ENCODE measurements at regions not wholly inside any gene's neighbourhood (a gene's known extent, or its start where the extent isn't known, plus 50 kb on each side); places are given as distances from the start of the nearest gene placed in this dataset.

DNA sequence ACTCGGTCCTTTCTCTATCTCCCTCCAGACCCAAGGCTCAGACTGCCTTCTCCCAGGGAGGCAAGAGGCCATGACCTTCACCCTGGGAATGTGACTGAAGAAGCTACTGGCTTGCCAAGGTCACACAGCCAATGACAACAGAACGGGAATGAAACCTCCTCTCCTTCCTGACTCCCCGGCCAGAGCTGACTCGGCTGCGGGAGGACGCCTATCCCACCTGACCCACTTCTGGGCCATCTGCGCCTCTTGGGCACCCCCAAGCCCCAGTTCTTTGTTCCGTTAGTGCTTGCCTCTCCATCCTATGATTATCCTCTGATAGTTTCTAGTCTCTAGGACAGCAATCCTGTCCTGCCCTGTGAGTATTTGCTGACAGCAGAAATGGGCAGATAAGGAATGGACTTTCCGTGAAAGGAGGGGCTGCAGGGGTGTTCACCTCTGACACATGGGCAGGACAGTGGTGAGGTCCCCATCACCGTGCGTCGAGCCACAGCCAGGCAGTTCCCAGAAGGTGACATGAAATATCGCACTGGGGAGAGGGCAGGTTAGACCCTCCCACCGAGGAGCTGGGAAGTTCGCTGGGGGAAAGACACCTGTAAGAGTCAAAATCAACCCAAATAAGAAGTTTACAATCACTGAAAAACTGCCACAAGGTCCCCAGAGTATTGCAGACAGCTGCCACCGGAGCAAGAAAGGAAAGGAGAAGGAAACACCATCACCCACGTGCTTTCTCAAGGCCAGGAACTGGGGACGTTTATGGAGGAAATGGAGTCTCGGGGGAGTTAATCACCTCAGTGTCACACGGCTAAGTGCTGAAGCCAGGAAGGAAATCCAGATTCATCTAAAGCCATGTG lies 63.0 kb downstream of the INSIG1 start:
- Histone ChIP-seq H3K36me3 (ENCODE audit: control insufficient read depth in 1 of 2, insufficient read depth in 2 of 2, low read length in 2 of 2) (no peaks in the 10 kb centered on the region), H3K4me3 (ENCODE audit: low read depth in 1 of 2, low read length in 2 of 2) (no peak overlapping the region), H3K9me3 (ENCODE audit: control insufficient read depth in 1 of 2, low read length in 2 of 2) (no peaks in the 10 kb centered on the region), H3K27ac (ENCODE audit: low read length) (no peak overlapping the region), H3K4me1 (ENCODE audit: control insufficient read depth in 1 of 2, insufficient read depth in 2 of 2, low read length in 2 of 2) (no peaks in the 10 kb centered on the region), H3K27me3 (ENCODE audit: low read depth, low read length) (peaks cover 13% of the 10 kb centered on the region)

DNA sequence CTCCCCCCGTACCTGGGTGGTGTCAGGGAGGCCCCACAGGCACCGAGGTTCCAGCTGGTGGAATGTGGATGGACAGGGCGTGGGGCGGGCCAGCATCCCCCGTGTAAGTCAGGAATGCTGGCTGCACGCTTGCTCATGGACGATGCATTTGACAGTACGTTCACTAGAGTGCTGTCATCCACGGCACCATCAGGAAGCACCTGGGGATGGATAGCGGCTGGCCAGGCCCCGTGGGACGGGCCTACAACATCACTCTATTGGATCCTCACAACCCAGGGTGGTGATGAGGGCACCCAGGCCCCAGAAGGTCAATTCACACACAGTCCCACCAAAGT lies 63.6 kb downstream of the INSIG1 start:
- no peaks in the 10 kb centered on the region for H3K36me3 ChIP-seq (ENCODE audit: control insufficient read depth in 1 of 2, insufficient read depth in 2 of 2, low read length in 2 of 2)
- no peak overlapping the region for H3K4me3 ChIP-seq (ENCODE audit: low read depth in 1 of 2, low read length in 2 of 2)
- H3K27me3 ChIP-seq (ENCODE audit: low read depth, low read length), result peaks cover 13% of the 10 kb centered on the region
- no peak overlapping the region for H3K27ac ChIP-seq (ENCODE audit: low read length)
- no peaks in the 10 kb centered on the region for H3K4me1 ChIP-seq (ENCODE audit: control insufficient read depth in 1 of 2, insufficient read depth in 2 of 2, low read length in 2 of 2)
- no peaks in the 10 kb centered on the region for H3K9me3 ChIP-seq (ENCODE audit: control insufficient read depth in 1 of 2, low read length in 2 of 2)

DNA sequence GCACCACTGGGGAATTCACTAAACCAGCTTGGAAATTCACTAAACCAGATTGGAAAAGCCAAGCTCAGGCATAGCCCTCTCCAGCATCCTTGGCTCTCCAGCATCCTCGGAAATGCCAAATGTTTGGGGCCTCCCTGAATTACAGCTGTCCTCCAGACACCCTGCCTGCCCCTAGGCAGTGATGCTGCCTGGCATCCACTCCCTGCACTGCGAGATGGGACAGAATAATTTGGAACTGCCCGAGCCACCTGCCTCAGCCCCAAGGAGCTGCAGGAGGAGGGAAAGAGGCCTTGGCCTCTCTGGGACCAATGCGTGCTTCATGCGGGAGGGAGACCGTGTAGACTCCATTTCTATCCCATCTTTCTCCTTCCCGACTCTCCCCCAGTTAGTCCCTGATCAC lies 64.3 kb downstream of the INSIG1 start:
- no peak overlapping the region for H3K27ac ChIP-seq (ENCODE audit: low read length)
- H3K4me3 ChIP-seq (ENCODE audit: low read depth in 1 of 2, low read length in 2 of 2), result no peak overlapping the region
- peaks cover 13% of the 10 kb centered on the region for H3K27me3 ChIP-seq (ENCODE audit: low read depth, low read length)
- H3K4me1 ChIP-seq (ENCODE audit: control insufficient read depth in 1 of 2, insufficient read depth in 2 of 2, low read length in 2 of 2), result no peaks in the 10 kb centered on the region
- no peaks in the 10 kb centered on the region for H3K36me3 ChIP-seq (ENCODE audit: control insufficient read depth in 1 of 2, insufficient read depth in 2 of 2, low read length in 2 of 2)
- H3K9me3 ChIP-seq (ENCODE audit: control insufficient read depth in 1 of 2, low read length in 2 of 2), result no peaks in the 10 kb centered on the region

DNA sequence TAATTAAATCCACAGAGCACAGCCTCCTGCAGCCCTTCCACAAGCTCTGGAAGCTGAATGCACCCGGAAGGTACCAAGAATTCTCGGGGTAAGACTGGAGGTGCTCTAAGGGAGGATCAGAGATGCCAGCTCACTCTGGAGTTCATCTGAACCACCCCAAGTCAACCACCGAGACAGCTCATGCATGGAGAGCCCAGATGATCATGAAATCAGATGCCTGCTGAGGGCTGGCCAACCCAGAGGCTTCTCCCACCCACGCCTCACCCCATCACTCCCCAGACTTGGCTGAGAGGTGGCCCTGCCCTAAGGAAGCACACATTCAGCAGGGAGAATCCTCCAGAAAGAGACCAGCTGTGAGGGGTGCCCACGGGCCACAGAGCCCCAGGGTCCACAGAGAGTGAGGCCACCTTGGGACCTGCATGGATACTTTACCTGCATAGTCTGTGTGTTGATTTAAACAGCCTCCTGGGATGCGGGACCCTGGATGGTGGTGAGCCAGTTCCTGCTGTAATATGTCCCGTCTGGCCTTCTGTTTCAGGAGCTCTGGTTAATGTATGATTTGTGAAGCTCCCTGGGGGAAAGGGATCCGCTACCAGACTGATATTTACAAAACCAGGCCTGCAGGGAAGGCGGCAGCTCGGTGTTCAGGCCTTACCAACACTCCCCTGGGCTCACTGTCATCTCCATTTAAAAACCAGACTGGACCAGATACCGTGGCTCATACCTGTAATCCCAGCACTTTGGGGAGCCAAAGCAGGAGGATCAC lies 64.9 kb downstream of the INSIG1 start:
- Histone ChIP-seq H3K36me3 (ENCODE audit: control insufficient read depth in 1 of 2, insufficient read depth in 2 of 2, low read length in 2 of 2) (no peaks in the 10 kb centered on the region), H3K4me3 (ENCODE audit: low read depth in 1 of 2, low read length in 2 of 2) (no peak overlapping the region), H3K27ac (ENCODE audit: low read length) (no peak overlapping the region), H3K9me3 (ENCODE audit: control insufficient read depth in 1 of 2, low read length in 2 of 2) (no peaks in the 10 kb centered on the region), H3K27me3 (ENCODE audit: low read depth, low read length) (peaks cover 13% of the 10 kb centered on the region), H3K4me1 (ENCODE audit: control insufficient read depth in 1 of 2, insufficient read depth in 2 of 2, low read length in 2 of 2) (no peaks in the 10 kb centered on the region)

DNA sequence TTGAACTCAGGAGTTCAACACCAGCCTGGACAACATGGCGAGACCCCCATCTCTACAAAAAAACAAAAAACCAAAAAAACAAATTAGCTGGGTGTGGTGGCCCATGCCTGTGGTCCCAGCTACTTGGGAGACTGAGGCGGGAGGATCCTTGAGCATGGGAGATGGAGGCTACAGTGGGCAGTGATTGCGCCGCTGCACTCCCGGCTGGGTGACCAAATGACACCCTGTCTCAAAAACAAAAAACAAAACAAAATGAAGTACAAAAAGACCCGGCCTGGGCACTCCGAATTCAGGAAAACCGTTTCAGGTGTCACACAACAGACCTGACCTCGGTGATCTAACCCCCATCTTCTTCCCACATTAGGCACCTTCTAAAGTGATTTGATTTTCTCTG lies 65.5 kb downstream of the INSIG1 start:
- Histone ChIP-seq H3K9me3 (ENCODE audit: control insufficient read depth in 1 of 2, low read length in 2 of 2) (no peaks in the 10 kb centered on the region), H3K27me3 (ENCODE audit: low read depth, low read length) (peaks cover 13% of the 10 kb centered on the region)

DNA sequence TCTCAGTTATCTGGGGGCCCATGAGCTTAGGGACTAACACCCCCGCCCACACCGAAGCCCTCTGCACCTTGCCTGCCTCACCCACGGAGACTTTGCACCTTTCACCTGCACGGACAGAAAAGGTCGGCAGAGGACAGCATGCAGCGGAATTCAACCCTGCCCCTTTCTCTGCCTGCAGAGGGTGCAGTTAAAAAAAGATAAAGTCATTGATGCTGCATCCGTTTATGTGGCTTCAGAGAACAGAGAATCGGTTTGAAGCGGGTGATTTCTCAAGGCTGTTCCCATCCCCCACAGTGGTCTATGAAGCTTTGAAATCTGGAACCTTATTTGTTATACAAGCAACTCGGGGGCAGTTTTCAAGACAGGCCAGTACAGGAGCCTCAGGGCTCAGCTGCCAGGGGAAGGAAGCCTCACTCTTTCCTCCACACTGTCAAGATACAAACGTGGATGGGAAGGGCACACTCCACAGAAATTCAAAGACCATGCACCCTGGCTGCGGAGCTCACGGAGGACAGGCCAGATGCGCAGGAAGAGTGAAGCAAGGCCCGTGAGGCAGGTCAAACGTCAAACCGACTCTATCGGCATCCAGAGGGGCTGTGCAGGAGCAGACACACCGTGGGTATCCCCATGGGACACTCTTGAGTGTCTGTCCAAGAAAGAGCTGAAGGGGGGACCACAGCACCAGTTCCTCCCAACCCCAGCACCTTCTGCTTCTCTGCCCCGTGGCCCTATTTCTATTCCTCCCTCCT lies 66.3 kb downstream of the INSIG1 start:
- Histone ChIP-seq H3K9me3 (ENCODE audit: control insufficient read depth in 1 of 2, low read length in 2 of 2) (no peaks in the 10 kb centered on the region), H3K36me3 (ENCODE audit: control insufficient read depth in 1 of 2, insufficient read depth in 2 of 2, low read length in 2 of 2) (no peaks in the 10 kb centered on the region), H3K27me3 (ENCODE audit: low read depth, low read length) (peaks cover 13% of the 10 kb centered on the region), H3K4me1 (ENCODE audit: control insufficient read depth in 1 of 2, insufficient read depth in 2 of 2, low read length in 2 of 2) (no peaks in the 10 kb centered on the region), H3K4me3 (ENCODE audit: low read depth in 1 of 2, low read length in 2 of 2) (no peak overlapping the region), H3K27ac (ENCODE audit: low read length) (no peak overlapping the region)

More for the DNA sequence above, 65.5 kb downstream of the INSIG1 start:
- no peaks in the 10 kb centered on the region for H3K36me3 ChIP-seq (ENCODE audit: control insufficient read depth in 1 of 2, insufficient read depth in 2 of 2, low read length in 2 of 2)
- H3K27ac ChIP-seq (ENCODE audit: low read length), result no peak overlapping the region
- H3K4me3 ChIP-seq (ENCODE audit: low read depth in 1 of 2, low read length in 2 of 2), result no peak overlapping the region
- H3K4me1 ChIP-seq (ENCODE audit: control insufficient read depth in 1 of 2, insufficient read depth in 2 of 2, low read length in 2 of 2), result no peaks in the 10 kb centered on the region

DNA sequence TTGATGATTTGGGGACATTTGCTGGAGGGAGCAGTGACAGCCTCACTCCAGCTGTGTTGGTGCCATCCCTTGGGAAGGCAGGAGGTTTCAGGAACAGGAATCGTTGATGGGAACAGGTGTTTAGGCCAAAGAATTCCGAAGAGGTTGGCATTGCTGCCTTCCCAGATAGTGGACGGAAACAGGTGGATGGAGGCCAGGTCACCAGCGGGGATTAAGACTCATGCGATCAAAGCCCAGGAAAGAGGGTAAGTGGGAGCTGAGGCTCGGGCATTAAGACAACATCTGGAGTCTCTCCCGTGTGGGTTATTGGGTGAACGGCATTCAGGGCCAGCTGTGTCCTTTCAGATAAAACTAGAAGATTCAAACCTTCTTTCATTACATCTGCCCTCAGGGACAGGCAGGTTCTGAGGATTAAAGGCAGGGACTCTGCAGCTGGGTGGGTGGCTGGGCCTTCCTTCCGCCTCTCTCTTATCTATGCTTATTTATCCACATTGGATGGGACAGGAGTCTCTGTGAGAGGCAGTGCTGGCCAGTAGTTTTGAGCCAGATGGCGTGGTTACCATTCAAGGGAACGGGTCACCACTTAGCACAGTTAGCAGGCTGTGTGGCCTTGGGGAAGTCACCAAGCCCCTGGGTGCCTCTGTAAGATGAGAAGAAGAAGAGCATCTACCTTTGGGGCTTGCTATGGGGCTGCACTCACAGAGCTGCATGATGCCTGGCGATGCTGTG lies 67.6 kb downstream of the INSIG1 start:
- H3K4me1 ChIP-seq (ENCODE audit: control insufficient read depth in 1 of 2, insufficient read depth in 2 of 2, low read length in 2 of 2), result no peaks in the 10 kb centered on the region
- no peaks in the 10 kb centered on the region for H3K9me3 ChIP-seq (ENCODE audit: control insufficient read depth in 1 of 2, low read length in 2 of 2)
- H3K4me3 ChIP-seq (ENCODE audit: low read depth in 1 of 2, low read length in 2 of 2), result no peak overlapping the region
- no peak overlapping the region for H3K27ac ChIP-seq (ENCODE audit: low read length)
- H3K36me3 ChIP-seq (ENCODE audit: control insufficient read depth in 1 of 2, insufficient read depth in 2 of 2, low read length in 2 of 2), result no peaks in the 10 kb centered on the region
- H3K27me3 ChIP-seq (ENCODE audit: low read depth, low read length), result peaks cover 11% of the 10 kb centered on the region

DNA sequence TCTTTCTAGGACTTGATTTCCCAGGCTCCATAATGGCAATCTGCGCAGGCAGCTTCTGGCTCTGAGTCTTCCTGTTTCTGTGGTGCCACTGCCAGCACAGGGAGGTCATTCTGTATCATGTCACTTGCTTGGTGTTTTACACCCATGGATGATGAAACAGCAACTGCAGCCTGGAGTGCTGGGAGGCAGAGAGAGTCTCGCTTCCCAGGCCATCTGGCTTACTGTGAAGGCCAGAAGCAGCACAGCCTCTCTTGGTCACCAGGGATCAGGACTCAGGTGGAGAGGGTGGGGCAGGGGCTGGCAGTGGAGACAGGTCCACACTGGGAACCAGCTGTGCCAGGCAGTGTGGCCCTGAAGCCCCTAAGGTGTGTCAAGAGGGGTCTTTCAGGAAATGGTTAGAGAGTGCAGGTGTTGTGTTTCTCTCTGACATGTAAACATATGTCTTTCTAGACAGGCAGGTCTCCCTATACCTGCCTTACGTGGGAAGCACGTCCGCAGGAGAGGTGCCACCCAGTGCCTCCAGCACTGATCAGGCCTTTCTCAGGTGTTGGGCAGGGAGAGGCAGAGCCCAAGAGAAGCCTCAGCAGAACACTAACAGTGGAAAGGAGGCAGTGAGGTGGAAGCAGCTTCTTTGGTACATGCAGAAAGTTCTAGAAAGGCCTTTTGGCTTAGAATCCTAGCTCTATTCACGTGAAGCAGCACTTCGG lies 71.4 kb downstream of the INSIG1 start:
- Histone ChIP-seq H3K4me1 (ENCODE audit: control insufficient read depth in 1 of 2, insufficient read depth in 2 of 2, low read length in 2 of 2) (peaks cover 0 to 25% of the 10 kb centered on the region in 2 donors), H3K4me3 (ENCODE audit: low read depth in 1 of 2, low read length in 2 of 2) (no peak overlapping the region), H3K9me3 (ENCODE audit: control insufficient read depth in 1 of 2, low read length in 2 of 2) (no peaks in the 10 kb centered on the region), H3K27me3 (ENCODE audit: low read depth, low read length) (peaks cover 38% of the 10 kb centered on the region), H3K36me3 (ENCODE audit: control insufficient read depth in 1 of 2, insufficient read depth in 2 of 2, low read length in 2 of 2) (no peaks in the 10 kb centered on the region), H3K27ac (ENCODE audit: low read length) (no peak overlapping the region)

DNA sequence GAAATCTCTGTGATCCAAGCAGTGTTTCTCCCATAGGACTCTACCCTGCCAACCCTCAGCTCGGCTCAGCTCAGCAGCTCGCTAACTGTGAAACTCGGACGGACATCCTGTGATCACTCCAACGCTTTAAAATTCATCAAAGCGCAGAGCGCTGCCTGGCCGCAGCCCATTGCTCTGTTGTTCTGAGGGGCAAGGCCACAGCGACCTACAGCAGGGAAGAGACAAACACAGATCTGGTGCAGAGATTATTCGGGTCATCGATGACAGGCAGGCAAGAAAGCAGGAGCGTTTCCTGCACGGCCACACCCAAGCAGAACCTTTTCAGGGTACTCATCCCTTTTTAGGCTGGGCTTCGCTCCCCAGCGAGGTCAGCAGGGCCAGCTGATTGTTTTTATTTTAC lies 72.1 kb downstream of the INSIG1 start:
- H3K27ac ChIP-seq (ENCODE audit: low read length), result no peak overlapping the region
- no peaks in the 10 kb centered on the region for H3K36me3 ChIP-seq (ENCODE audit: control insufficient read depth in 1 of 2, insufficient read depth in 2 of 2, low read length in 2 of 2)
- no peaks in the 10 kb centered on the region for H3K9me3 ChIP-seq (ENCODE audit: control insufficient read depth in 1 of 2, low read length in 2 of 2)
- H3K4me1 ChIP-seq (ENCODE audit: control insufficient read depth in 1 of 2, insufficient read depth in 2 of 2, low read length in 2 of 2), result peaks cover 0 to 32% of the 10 kb centered on the region in 2 donors
- no peak overlapping the region for H3K4me3 ChIP-seq (ENCODE audit: low read depth in 1 of 2, low read length in 2 of 2)
- H3K27me3 ChIP-seq (ENCODE audit: low read depth, low read length), result peaks cover 34% of the 10 kb centered on the region

DNA sequence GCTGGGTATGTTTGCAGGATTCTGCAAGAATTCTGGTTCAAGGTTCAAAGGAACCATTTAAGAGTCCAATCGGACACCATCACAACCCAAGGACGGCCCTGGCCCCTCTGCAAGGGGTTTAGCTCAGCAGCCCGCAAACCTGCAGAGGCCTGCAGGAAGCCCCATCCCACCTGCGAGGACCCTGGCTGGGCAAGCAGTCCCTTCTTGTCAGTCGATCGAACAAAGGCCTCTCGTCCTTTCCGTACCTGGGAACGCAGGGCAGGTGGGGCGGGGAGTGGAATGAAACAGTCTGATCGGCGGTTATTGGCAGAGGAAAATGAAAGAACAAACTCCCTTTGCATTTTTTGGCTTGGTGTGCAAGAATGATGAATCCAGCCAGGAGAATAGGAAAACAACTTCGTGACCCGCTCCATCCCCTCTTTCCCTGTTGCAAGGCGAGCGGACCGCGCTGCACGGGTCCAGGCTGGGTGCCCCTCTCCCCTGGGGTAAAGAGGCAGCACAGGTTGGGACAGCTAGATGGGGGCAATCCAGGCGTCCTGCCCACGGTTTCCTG lies 73.7 kb downstream of the INSIG1 start:
- H3K36me3 ChIP-seq (ENCODE audit: control insufficient read depth in 1 of 2, insufficient read depth in 2 of 2, low read length in 2 of 2), result no peaks in the 10 kb centered on the region
- H3K9me3 ChIP-seq (ENCODE audit: control insufficient read depth in 1 of 2, low read length in 2 of 2), result no peaks in the 10 kb centered on the region
- peaks cover 0 to 41% of the 10 kb centered on the region in 2 donors for H3K4me1 ChIP-seq (ENCODE audit: control insufficient read depth in 1 of 2, insufficient read depth in 2 of 2, low read length in 2 of 2)
- no peak overlapping the region for H3K27ac ChIP-seq (ENCODE audit: low read length)
- H3K27me3 ChIP-seq (ENCODE audit: low read depth, low read length), result peaks cover 50% of the 10 kb centered on the region
- H3K4me3 ChIP-seq (ENCODE audit: low read depth in 1 of 2, low read length in 2 of 2), result no peak overlapping the region
